ENCODE measurements at regions not wholly inside any gene's neighbourhood (a gene's known extent, or its start where the extent isn't known, plus 50 kb on each side); places are given as distances from the start of the nearest gene placed in this dataset.

DNA sequence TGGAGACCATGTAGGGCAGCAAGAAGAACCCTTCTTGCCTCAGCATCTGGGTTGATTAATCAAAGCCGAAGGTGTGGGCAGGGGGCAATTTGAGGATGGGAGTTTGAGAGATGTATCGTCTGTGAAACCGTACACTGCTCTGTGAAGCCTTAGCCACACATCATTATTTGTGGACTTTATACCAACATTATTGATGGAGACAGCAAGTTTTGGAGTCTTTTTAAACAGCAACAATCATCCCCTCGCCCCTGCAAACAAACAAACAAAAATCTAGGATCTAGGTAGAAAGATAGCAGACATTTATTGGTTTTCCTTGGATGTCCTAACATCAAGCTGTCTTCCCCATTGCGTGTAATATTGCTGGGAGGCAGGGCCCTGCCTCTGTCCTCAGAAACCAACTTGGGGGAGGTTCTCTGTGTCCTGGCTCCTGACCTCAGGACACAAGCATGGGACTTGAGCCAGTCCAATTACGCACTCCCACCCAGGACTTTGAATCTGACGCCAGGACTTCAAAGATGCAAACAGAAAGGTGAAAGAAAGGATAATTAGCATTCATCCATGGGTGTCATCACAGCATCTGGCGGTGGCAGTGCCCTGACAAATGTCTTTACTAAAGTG lies 61.6 kb upstream of the PLET1 start:
- H3K4me2 ChIP-seq, result peak overlapping the region; percentile 54
- H3K4me3 ChIP-seq (IDR thresholded peaks at IDR 0.05; ENCODE audit: insufficient read depth, low read depth, low read length), result no peak overlapping the region
- H3K9ac ChIP-seq, result no peak overlapping the region
- H3K4me1 ChIP-seq (ENCODE audit: low read depth, poor library complexity, severe bottlenecking), result peaks cover 22% of the 10 kb centered on the region
- no peaks in the 10 kb centered on the region for H3K79me2 ChIP-seq (ENCODE audit: insufficient read depth, low read depth)
- no peak overlapping the region for H2AFZ ChIP-seq (ENCODE audit: low read depth)
- no peaks in the 10 kb centered on the region for H3K36me3 ChIP-seq (ENCODE audit: insufficient read depth)
- TF ChIP-seq, protein P1, sequence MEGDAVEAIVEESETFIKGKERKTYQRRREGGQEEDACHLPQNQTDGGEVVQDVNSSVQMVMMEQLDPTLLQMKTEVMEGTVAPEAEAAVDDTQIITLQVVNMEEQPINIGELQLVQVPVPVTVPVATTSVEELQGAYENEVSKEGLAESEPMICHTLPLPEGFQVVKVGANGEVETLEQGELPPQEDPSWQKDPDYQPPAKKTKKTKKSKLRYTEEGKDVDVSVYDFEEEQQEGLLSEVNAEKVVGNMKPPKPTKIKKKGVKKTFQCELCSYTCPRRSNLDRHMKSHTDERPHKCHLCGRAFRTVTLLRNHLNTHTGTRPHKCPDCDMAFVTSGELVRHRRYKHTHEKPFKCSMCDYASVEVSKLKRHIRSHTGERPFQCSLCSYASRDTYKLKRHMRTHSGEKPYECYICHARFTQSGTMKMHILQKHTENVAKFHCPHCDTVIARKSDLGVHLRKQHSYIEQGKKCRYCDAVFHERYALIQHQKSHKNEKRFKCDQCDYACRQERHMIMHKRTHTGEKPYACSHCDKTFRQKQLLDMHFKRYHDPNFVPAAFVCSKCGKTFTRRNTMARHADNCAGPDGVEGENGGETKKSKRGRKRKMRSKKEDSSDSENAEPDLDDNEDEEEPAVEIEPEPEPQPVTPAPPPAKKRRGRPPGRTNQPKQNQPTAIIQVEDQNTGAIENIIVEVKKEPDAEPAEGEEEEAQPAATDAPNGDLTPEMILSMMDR (conservative IDR thresholded peaks at IDR 0.05; ENCODE audit: low read depth, low read length), result no peak
- no peaks in the 10 kb centered on the region for H3K27me3 ChIP-seq (ENCODE audit: insufficient read depth, low read depth)
- H4K20me1 ChIP-seq (ENCODE audit: insufficient read depth), result no peaks in the 10 kb centered on the region
- H3K27ac ChIP-seq, result no peak overlapping the region

GRCh38 chr11:112334381-112334780 lies 73.7 kb upstream of the PLET1 start:
- Histone ChIP-seq H4K20me1 (ENCODE audit: insufficient read depth) (no peaks in the 10 kb centered on the region), H3K27me3 (ENCODE audit: insufficient read depth, low read depth) (no peaks in the 10 kb centered on the region), H3K36me3 (ENCODE audit: insufficient read depth) (no peaks in the 10 kb centered on the region), H3K4me3 (IDR thresholded peaks at IDR 0.05; ENCODE audit: insufficient read depth, low read depth, low read length) (no peak overlapping the region), H3K79me2 (ENCODE audit: insufficient read depth, low read depth) (no peaks in the 10 kb centered on the region), H3K27ac (no peak overlapping the region), H3K4me2 (no peak overlapping the region), H3K9ac (no peak overlapping the region), H3K4me1 (ENCODE audit: low read depth, poor library complexity, severe bottlenecking) (no peaks in the 10 kb centered on the region), H2AFZ (ENCODE audit: low read depth) (no peak overlapping the region)
- TF ChIP-seq, protein P1 (conservative IDR thresholded peaks at IDR 0.05; ENCODE audit: low read depth, low read length), result no peak

- no peaks in the 10 kb centered on the region for H3K27me3 ChIP-seq (ENCODE audit: insufficient read depth, low read depth)
- H3K9ac ChIP-seq, result no peak overlapping the region
- H3K4me2 ChIP-seq, result no peak overlapping the region
- no peaks in the 10 kb centered on the region for H3K36me3 ChIP-seq (ENCODE audit: insufficient read depth)
- no peak overlapping the region for H3K27ac ChIP-seq
- H3K4me1 ChIP-seq (ENCODE audit: low read depth, poor library complexity, severe bottlenecking), result no peaks in the 10 kb centered on the region
- H4K20me1 ChIP-seq (ENCODE audit: insufficient read depth), result no peaks in the 10 kb centered on the region
- no peak overlapping the region for H3K4me3 ChIP-seq (IDR thresholded peaks at IDR 0.05; ENCODE audit: insufficient read depth, low read depth, low read length)
- H3K79me2 ChIP-seq (ENCODE audit: insufficient read depth, low read depth), result no peaks in the 10 kb centered on the region
- no peak overlapping the region for H2AFZ ChIP-seq (ENCODE audit: low read depth)
- TF ChIP-seq, protein P1 (conservative IDR thresholded peaks at IDR 0.05; ENCODE audit: low read depth, low read length), result no peak
Observed at GRCh38 chr11:112336356-112336886, 75.8 kb upstream of the PLET1 start.

GRCh38 chr11:112339566-112339965 lies 78.9 kb upstream of the PLET1 start:
- Histone ChIP-seq H3K36me3 (ENCODE audit: insufficient read depth) (no peaks in the 10 kb centered on the region), H2AFZ (ENCODE audit: low read depth) (no peak overlapping the region), H4K20me1 (ENCODE audit: insufficient read depth) (no peaks in the 10 kb centered on the region), H3K27me3 (ENCODE audit: insufficient read depth, low read depth) (no peaks in the 10 kb centered on the region), H3K4me1 (ENCODE audit: low read depth, poor library complexity, severe bottlenecking) (no peaks in the 10 kb centered on the region), H3K4me3 (IDR thresholded peaks at IDR 0.05; ENCODE audit: insufficient read depth, low read depth, low read length) (no peak overlapping the region), H3K9ac (no peak overlapping the region), H3K27ac (no peak overlapping the region), H3K79me2 (ENCODE audit: insufficient read depth, low read depth) (no peaks in the 10 kb centered on the region), H3K4me2 (no peak overlapping the region)
- TF ChIP-seq, protein P1 (conservative IDR thresholded peaks at IDR 0.05; ENCODE audit: low read depth, low read length), result no peak
